HEK293 (cell line): ENCODE measurements at regions not wholly inside any gene's neighbourhood (a gene's known extent, or its start where the extent isn't known, plus 50 kb on each side); places are given as distances from the start of the nearest gene placed in this dataset.

Source experiments
- CTCF ChIA-PET: fragments of 350-600 bp; formaldehyde crosslinking; extraction: SDS; loops from one replicate; lab custom pipeline; 2021; ENCODE audit warnings: antibody characterized with exemption; lab: Yijun Ruan, JAX
- POLR2A ChIA-PET: fragments of 300-600 bp; formaldehyde crosslinking; extraction: SDS; loops from one replicate; lab custom pipeline; 2020; ENCODE audit warnings: antibody characterized with exemption, inconsistent platforms; lab: Yijun Ruan, JAX
- H3K27ac ChIP-seq: fragments of 200-500 bp; sonication (Bioruptor generic); 2 replicates; pipeline ENCODE4 v1.5.1; 2014; ENCODE audit warnings: low read depth, low read length, control low read depth, inconsistent platforms; ENCODE audit errors: extremely low read depth
- H3K36me3 ChIP-seq, 2 experiments: fragments of 200-500 bp in 1 of 2; sonication (Bioruptor generic) in 1 of 2; 1 replicate in 1 of 2; 2 replicates in 1 of 2; pipeline ENCODE4 v1.5.1; 2014 to 2017; ENCODE audit warnings: inconsistent platforms in 2 of 2, low read length in 2 of 2; ENCODE audit not compliant: control insufficient read depth in 2 of 2, insufficient read depth in 1 of 2
- H3K4me1 ChIP-seq: fragments of 200-500 bp; sonication (Bioruptor generic); 2 replicates; pipeline ENCODE4 v1.5.1; 2014; ENCODE audit warnings: mild to moderate bottlenecking, low read length, inconsistent platforms; ENCODE audit not compliant: control insufficient read depth, insufficient read depth
- H3K4me3 ChIP-seq: 2 replicates; pipeline ENCODE4 v1.5.1; 2011; ENCODE audit warnings: low read depth, mild to moderate bottlenecking, control low read depth, low read length, moderate library complexity
- H3K9me3 ChIP-seq: fragments of 200-500 bp; sonication (Bioruptor generic); 2 replicates; pipeline ENCODE4 v1.5.1; 2014; ENCODE audit warnings: low read depth, low read length, inconsistent platforms; ENCODE audit not compliant: control insufficient read depth, insufficient read depth
- BCL11A ChIP-seq: fragments of 450-650 bp; formaldehyde crosslinking; IDR thresholded peaks from 2 replicates; pipeline ENCODE4 v1.5.1; 2016; ENCODE audit warnings: low read depth, missing biosample characterization, missing genetic modification characterization
- RBAK ChIP-seq: fragments of 450-650 bp; formaldehyde crosslinking; IDR thresholded peaks from 2 replicates; pipeline ENCODE4 v1.5.1; 2016; ENCODE audit warnings: missing biosample characterization, missing genetic modification characterization
- REPIN1 ChIP-seq: fragments of 450-650 bp; formaldehyde crosslinking; IDR thresholded peaks from 2 replicates; pipeline ENCODE4 v1.5.1; 2017; ENCODE audit warnings: missing biosample characterization, missing genetic modification characterization, low read depth
- SP7 ChIP-seq: fragments of 450-650 bp; formaldehyde crosslinking; IDR thresholded peaks from 2 replicates; pipeline ENCODE4 v1.5.1; 2016; ENCODE audit warnings: missing biosample characterization, missing genetic modification characterization
- ZBTB10 ChIP-seq: fragments of 450-650 bp; formaldehyde crosslinking; IDR thresholded peaks from 2 replicates; pipeline ENCODE4 v1.5.1; 2016; ENCODE audit warnings: missing biosample characterization, missing genetic modification characterization
- ZFP41 ChIP-seq: fragments of 450-650 bp; formaldehyde crosslinking; IDR thresholded peaks from 2 replicates; pipeline ENCODE4 v1.5.1; 2016; ENCODE audit warnings: missing biosample characterization, missing genetic modification characterization, borderline replicate concordance
- ZNF148 ChIP-seq: fragments of 450-650 bp; formaldehyde crosslinking; IDR thresholded peaks from 2 replicates; pipeline ENCODE4 v1.5.0; 2017; ENCODE audit warnings: missing biosample characterization, missing genetic modification characterization, borderline replicate concordance
- ZNF16 ChIP-seq: fragments of 450-650 bp; formaldehyde crosslinking; IDR thresholded peaks from 2 replicates; pipeline ENCODE4 v1.5.1; 2016; ENCODE audit warnings: low read depth, missing biosample characterization, missing genetic modification characterization
- ZNF18 ChIP-seq: fragments of 450-650 bp; formaldehyde crosslinking; IDR thresholded peaks from 2 replicates; pipeline ENCODE4 v1.5.1; 2016; ENCODE audit warnings: missing biosample characterization, missing genetic modification characterization
- ZNF2 ChIP-seq: fragments of 450-650 bp; formaldehyde crosslinking; IDR thresholded peaks from 2 replicates; pipeline ENCODE4 v1.5.1; 2016; ENCODE audit warnings: missing biosample characterization, missing genetic modification characterization
- ZNF266 ChIP-seq: fragments of 450-650 bp; formaldehyde crosslinking; IDR thresholded peaks from 2 replicates; pipeline ENCODE4 v1.5.1; 2016; ENCODE audit warnings: missing biosample characterization, missing genetic modification characterization, low read depth
- ZNF292 ChIP-seq: fragments of 450-650 bp; formaldehyde crosslinking; IDR thresholded peaks from 2 replicates; pipeline ENCODE4 v1.5.1; 2016; ENCODE audit warnings: low read depth, missing biosample characterization, missing genetic modification characterization, borderline replicate concordance
- ZNF366 ChIP-seq: fragments of 450-650 bp; formaldehyde crosslinking; conservative IDR thresholded peaks from 2 replicates; pipeline ENCODE4 v1.5.1; 2016; ENCODE audit warnings: missing biosample characterization, missing genetic modification characterization
- ZNF404 ChIP-seq: fragments of 450-650 bp; formaldehyde crosslinking; IDR thresholded peaks from 2 replicates; pipeline ENCODE4 v1.5.1; 2017; ENCODE audit warnings: missing biosample characterization, missing genetic modification characterization
- ZNF473 ChIP-seq: fragments of 450-650 bp; formaldehyde crosslinking; IDR thresholded peaks from 2 replicates; pipeline ENCODE4 v1.5.1; 2017; ENCODE audit warnings: missing biosample characterization, missing genetic modification characterization
- ZNF514 ChIP-seq: fragments of 450-650 bp; formaldehyde crosslinking; IDR thresholded peaks from 2 replicates; pipeline ENCODE4 v1.5.1; 2016; ENCODE audit warnings: missing biosample characterization, missing genetic modification characterization
- ZNF529 ChIP-seq: fragments of 450-650 bp; formaldehyde crosslinking; IDR thresholded peaks from 2 replicates; pipeline ENCODE4 v1.5.1; 2017; ENCODE audit warnings: missing genetic modification characterization, missing biosample characterization; ENCODE audit not compliant: insufficient replicate concordance
- ZNF530 ChIP-seq: fragments of 450-650 bp; formaldehyde crosslinking; IDR thresholded peaks from 2 replicates; pipeline ENCODE4 v1.5.1; 2016; ENCODE audit warnings: low read depth, missing biosample characterization, missing genetic modification characterization
- ZNF571 ChIP-seq: fragments of 450-650 bp; formaldehyde crosslinking; IDR thresholded peaks from 2 replicates; pipeline ENCODE4 v1.5.0; 2017; ENCODE audit warnings: missing biosample characterization, missing genetic modification characterization
- ZNF704 ChIP-seq: fragments of 450-650 bp; formaldehyde crosslinking; IDR thresholded peaks from 2 replicates; pipeline ENCODE4 v1.5.1; 2016; ENCODE audit warnings: missing biosample characterization, missing genetic modification characterization
- ZNF837 ChIP-seq: fragments of 450-650 bp; formaldehyde crosslinking; IDR thresholded peaks from 2 replicates; pipeline ENCODE4 v1.5.1; 2016; ENCODE audit warnings: missing biosample characterization, missing genetic modification characterization
- ZNF843 ChIP-seq: fragments of 450-650 bp; formaldehyde crosslinking; IDR thresholded peaks from 2 replicates; pipeline ENCODE4 v1.5.1; 2016; ENCODE audit warnings: missing biosample characterization, missing genetic modification characterization
- ZSCAN18 ChIP-seq: fragments of 450-650 bp; formaldehyde crosslinking; IDR thresholded peaks from 2 replicates; pipeline ENCODE4 v1.5.1; 2016; ENCODE audit warnings: missing biosample characterization, missing genetic modification characterization
- ZSCAN23 ChIP-seq: fragments of 450-650 bp; formaldehyde crosslinking; IDR thresholded peaks from 2 replicates; pipeline ENCODE4 v1.5.1; 2016; ENCODE audit warnings: missing biosample characterization, missing genetic modification characterization

- H3K27ac ChIP-seq, result no peak overlapping the region
- TF ChIP-seq ZNF514 (tag by site-specific recombination), result no peak
- CTCF ChIA-PET, result no interaction called here
- POLR2A ChIA-PET, result no interaction called here
- no peaks in the 10 kb centered on the region for H3K36me3 ChIP-seq
- no peak overlapping the region for H3K4me3 ChIP-seq
- H3K9me3 ChIP-seq, result no peaks in the 10 kb centered on the region
- H3K4me1 ChIP-seq, result no peaks in the 10 kb centered on the region
These were observed 204.6 kb upstream of the DIAPH2 start for GRCh38 chrX:96480081-96480480.

GRCh38 chrX:96481831-96482230 is 202.8 kb upstream of the DIAPH2 start:
- Histone ChIP-seq H3K36me3 (no peaks in the 10 kb centered on the region), H3K4me1 (no peaks in the 10 kb centered on the region), H3K9me3 (no peaks in the 10 kb centered on the region), H3K4me3 (no peak overlapping the region), H3K27ac (no peak overlapping the region)
- ChIA-PET POLR2A (no interaction called here), CTCF (interaction anchor here (0.6 kb wide), 1 partner anchor 355 kb away, joined by 3 read pairs; no protein-coding TSS in a partner anchor)
- no peak for TF ChIP-seq ZNF148 (tag by site-specific recombination)
- no peak for TF ChIP-seq ZNF837 (tag by site-specific recombination)
- TF ChIP-seq BCL11A (tag by site-specific recombination), result no peak
- no peak for TF ChIP-seq ZSCAN23 (tag by site-specific recombination)
- TF ChIP-seq ZBTB10 (tag by site-specific recombination), result no peak
- no peak for TF ChIP-seq ZNF292
- no peak for TF ChIP-seq REPIN1 (tag by site-specific recombination)
- no peak for TF ChIP-seq ZNF2 (tag by site-specific recombination)
- TF ChIP-seq ZNF571 (tag by site-specific recombination), result no peak
- TF ChIP-seq RBAK (tag by site-specific recombination), result no peak
- TF ChIP-seq ZNF530 (tag by site-specific recombination), result no peak
- no peak for TF ChIP-seq ZNF529
- TF ChIP-seq ZSCAN18 (tag by site-specific recombination), result no peak
- TF ChIP-seq ZNF473, result no peak
- TF ChIP-seq ZNF843, result no peak
- no peak for TF ChIP-seq ZNF16 (tag by site-specific recombination)

- no peaks in the 10 kb centered on the region for H3K36me3 ChIP-seq
- H3K4me3 ChIP-seq, result no peak overlapping the region
- no peaks in the 10 kb centered on the region for H3K9me3 ChIP-seq
- no peaks in the 10 kb centered on the region for H3K4me1 ChIP-seq
- CTCF ChIA-PET, result no interaction called here
- POLR2A ChIA-PET, result no interaction called here
- H3K27ac ChIP-seq, result no peak overlapping the region
- TF ChIP-seq ZNF266 (tag by site-specific recombination) (no peak), ZNF404 (tag by site-specific recombination) (no peak), ZNF704 (tag by site-specific recombination) (no peak), ZNF18 (tag by site-specific recombination) (no peak), ZNF366 (tag by site-specific recombination) (no peak), SP7 (tag by site-specific recombination) (no peak), ZFP41 (tag by site-specific recombination) (no peak)
These were observed 200.9 kb upstream of the DIAPH2 start for GRCh38 chrX:96483647-96484160.
